Spleen (tissue), 7 donors: ENCODE measurements at regions not wholly inside any gene's neighbourhood (a gene's known extent, or its start where the extent isn't known, plus 50 kb on each side); places are given as distances from the start of the nearest gene placed in this dataset.

Experiments
- POLR2A ChIP-seq, 3 donors: fragments of 450-650 bp; IDR thresholded peaks; one replicate each; pipeline ENCODE4 v1.5.1; 2017; ENCODE audit warnings: antibody characterized with exemption in 3 of 3, mild to moderate bottlenecking in 1 of 3
- POLR2AphosphoS5 ChIP-seq, 3 donors: sonication (generic); formaldehyde crosslinking; IDR thresholded peaks; one replicate each; pipeline ENCODE4 v1.5.1; 2017; ENCODE audit warnings: antibody characterized with exemption in 3 of 3
- TF ChIP-seq, protein P1 (sequence below), 11 experiments: fragments of 200-600 bp in 7 of 11; fragments of 450-650 bp in 4 of 11; sonication (generic) in 4 of 11; IDR thresholded peaks in 8 of 11; conservative IDR thresholded peaks in 3 of 11; 1 replicate in 7 of 11; 2 replicates in 4 of 11; pipeline versions ENCODE4 v1.4.0 to v1.8.0; 2016 to 2021; ENCODE audit warnings: antibody characterized with exemption in 11 of 11, inconsistent platforms in 4 of 11, mild to moderate bottlenecking in 1 of 11
- donor health status: DM: no; HTN: no; CAD: no; lungs with moderate emphysema.
- donor health status: DM: no; HTN: no; CAD: no.
- donor health status: DM: no; HTN: no; CAD: no.

DNA sequence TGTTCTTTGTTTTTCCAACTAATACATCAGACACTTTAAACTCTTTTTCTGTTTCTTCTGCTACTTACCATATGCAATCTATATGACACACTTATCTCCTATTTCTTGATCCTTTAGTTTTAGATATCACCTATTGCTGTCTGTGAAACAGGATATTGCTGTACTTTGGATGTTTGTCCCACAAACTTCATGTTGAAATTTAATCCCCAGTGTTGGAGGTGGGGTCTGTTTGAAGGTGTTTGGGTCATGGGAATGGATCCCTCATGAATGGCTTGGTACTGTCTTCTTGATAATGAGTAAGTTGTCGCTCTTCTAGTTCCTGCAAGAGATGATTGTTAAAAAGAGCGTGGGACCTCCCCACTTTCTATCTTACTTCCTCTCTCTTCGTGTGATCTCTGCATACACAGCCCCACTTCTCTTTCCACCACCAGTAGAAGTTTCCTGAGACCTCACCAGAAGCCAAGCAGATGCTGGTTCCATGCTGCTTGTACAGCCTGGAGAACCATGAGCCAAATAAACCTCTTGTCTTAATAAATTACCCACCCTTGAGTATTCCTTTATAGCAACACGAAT, 244.2 kb downstream of the NHLRC3 start:
- TF ChIP-seq POLR2A (IDR thresholded peaks at IDR 0.05) (no peak), POLR2AphosphoS5 (IDR thresholded peaks at IDR 0.05) (no peak)
- TF ChIP-seq, protein P1, sequence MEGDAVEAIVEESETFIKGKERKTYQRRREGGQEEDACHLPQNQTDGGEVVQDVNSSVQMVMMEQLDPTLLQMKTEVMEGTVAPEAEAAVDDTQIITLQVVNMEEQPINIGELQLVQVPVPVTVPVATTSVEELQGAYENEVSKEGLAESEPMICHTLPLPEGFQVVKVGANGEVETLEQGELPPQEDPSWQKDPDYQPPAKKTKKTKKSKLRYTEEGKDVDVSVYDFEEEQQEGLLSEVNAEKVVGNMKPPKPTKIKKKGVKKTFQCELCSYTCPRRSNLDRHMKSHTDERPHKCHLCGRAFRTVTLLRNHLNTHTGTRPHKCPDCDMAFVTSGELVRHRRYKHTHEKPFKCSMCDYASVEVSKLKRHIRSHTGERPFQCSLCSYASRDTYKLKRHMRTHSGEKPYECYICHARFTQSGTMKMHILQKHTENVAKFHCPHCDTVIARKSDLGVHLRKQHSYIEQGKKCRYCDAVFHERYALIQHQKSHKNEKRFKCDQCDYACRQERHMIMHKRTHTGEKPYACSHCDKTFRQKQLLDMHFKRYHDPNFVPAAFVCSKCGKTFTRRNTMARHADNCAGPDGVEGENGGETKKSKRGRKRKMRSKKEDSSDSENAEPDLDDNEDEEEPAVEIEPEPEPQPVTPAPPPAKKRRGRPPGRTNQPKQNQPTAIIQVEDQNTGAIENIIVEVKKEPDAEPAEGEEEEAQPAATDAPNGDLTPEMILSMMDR (IDR thresholded peaks at IDR 0.05 in 8 of 11, conservative IDR thresholded peaks at IDR 0.05 in 3 of 11) = no peak
